ENCODE measurements at regions not wholly inside any gene's neighbourhood (a gene's known extent, or its start where the extent isn't known, plus 50 kb on each side); places are given as distances from the start of the nearest gene placed in this dataset.

DNA sequence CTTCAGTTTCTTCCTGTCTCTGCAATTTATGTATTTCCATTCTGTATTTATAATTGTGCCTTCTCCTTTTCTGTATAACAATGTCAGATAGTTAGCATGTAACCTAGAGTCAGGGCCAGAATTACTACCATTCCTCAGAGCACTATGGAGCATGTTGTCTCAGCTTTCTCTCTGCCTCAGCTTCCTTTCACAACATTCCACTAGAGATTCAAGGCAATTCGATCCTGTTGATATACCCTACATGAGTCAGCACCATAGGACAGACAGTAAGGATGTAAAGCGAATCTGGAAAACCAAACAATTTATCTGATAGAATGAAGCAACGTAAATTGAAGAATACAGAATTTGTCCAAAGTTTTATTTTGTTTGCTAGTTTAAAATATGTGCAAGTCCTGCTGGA is 728.3 kb upstream of the SEMA6A start:
- no peak for DNase-seq (ENCODE audit: low read depth)

DNA sequence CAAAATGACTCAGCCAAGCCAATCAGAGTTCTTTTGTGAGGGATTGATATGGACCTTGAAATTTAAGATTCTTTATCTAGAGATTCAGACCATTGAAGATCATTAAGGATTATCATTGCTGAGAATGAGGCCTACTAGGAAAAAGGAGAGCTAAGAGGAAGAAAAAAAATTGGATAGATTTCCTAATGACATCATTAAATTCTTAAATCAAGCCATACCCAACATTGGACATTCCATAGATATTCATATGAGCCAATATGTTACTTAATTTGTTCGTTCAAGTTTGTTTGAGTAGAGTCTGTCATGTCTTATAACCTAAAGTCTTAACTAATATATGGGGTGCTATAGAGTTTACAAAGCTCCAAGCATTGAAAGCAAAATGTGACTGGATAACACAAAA is 727.9 kb upstream of the SEMA6A start:
- no peak for DNase-seq (ENCODE audit: low read depth)

DNA sequence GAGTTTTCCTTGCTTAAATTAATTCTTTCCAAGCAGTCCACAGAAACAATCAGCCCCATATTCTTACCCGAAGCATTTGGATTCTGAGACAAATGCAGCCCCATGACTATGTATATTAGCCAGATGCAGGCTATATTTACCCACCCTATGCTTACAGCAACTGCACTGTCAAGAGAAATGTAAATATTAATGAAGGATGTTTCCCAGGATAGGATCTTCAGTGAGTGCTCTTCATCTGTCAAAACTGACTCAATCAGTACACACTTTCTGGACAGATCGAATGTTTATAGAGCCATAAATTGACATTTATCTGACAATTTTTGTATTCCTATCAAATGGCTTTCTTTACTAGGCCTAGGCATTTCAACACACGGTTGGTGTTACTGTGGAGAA is 725.3 kb upstream of the SEMA6A start:
- no peak for DNase-seq (ENCODE audit: low read depth)

DNA sequence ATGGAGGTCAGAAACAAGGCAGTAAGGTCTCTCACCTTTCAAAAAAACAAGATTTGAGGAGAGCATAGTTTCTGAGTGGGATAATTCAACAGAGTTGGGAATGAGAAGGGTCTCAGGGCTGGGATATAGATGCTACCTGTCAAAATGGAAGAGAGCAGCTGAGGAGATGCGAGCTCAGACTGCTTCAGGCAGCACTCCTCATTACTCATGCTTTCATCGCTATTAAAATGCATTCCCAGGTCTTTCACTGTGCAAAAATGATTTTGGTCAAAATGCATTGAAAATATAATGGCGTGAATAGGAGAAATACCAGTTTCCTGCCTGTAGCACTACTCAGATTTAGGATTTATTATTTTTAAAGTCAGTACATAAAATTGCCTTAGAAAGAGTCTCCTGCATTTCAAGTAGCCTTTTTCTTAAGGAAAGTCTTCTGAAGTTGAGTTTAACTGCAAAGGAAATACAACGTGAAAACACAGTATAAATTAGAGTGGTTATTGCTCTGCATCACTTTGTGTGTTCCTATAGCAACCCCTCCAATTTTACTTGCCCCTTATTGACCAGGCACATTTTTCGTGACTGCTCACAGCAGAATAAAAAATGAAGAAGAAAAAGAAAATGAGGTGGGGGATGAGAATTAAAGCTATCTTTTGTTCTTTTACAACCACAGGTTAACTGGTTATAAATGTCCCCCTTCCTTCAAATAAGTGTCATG is 724.8 kb upstream of the SEMA6A start:
- no peak for DNase-seq (ENCODE audit: low read depth)

DNA sequence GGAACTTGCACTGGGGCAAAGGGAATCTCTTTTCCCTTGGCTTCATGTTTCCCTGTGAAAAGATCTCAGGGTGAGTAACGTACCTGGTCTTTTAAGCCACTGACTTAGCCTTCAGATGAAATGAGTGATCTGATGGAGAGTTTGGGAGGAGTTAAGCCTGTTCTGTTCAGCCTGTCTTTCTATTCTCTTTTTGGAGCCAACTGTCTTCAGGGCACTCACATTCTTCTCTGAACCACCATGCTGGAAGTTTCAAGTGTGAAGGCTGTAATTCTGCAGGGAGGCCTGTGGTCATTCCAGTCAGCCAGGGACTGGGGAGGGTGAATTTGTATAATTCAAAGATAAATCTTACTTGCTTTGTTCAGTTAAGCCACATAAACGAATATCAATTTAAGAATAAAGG is 722.2 kb upstream of the SEMA6A start:
- DNase-seq (ENCODE audit: low read depth) = no peak

DNA sequence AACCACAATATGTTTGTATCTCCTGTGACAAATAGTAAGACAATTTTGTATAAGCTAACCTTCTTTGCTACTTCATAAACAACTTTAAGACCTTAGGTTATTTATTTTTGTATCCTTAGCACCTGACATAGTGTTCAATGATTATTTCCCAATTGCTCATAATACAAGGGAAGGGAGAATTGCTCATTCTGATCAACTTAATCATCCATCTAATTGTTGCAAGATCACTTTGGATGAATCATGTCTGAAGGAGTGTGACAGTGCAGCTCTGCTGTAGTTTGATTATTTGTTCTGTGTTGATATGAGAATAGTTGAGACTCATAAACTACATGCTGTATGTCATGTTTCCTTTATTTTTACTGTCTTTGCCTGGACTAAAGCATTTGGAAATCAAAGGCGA is 721.3 kb upstream of the SEMA6A start:
- DNase-seq (ENCODE audit: low read depth) = no peak

DNA sequence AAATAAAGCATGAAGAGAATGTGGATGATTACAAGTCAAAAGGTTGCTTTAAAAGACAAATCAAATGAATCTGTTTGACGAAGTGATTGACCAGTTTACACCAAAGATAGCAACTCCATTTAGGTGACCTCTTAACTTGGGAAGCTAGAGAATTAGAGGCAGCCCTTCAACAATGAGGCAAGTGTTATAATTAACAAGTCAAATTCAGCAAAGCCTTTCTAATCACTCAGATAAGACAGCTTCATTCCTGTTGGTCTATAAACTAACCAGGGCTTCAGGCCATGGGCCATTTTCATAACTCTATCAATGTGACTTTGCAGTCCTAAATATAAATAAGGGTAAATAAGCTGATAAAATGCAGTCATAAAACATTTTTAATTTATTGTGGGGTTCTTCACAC is 712.2 kb upstream of the SEMA6A start:
- DNase-seq (ENCODE audit: low read depth) = no peak

DNA sequence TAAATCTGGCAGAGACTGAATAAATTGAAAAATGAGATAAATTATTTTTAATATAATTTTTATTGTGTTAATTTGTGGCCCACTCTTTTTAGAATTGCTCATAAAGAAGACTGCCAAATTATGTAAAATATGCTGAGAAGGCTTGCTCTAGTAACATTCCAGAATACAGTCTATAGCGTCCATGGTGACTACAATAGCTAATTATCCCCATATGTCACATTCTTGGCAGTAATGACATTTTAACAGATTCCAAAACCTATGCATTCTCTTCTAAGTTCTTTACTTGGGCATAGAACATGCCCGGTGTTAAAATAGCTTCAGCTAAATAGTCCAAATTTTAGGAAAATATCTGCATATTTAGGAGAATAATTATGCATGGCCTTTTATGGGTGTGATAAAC is 697.0 kb upstream of the SEMA6A start:
- DNase-seq (ENCODE audit: low read depth) = no peak

DNA sequence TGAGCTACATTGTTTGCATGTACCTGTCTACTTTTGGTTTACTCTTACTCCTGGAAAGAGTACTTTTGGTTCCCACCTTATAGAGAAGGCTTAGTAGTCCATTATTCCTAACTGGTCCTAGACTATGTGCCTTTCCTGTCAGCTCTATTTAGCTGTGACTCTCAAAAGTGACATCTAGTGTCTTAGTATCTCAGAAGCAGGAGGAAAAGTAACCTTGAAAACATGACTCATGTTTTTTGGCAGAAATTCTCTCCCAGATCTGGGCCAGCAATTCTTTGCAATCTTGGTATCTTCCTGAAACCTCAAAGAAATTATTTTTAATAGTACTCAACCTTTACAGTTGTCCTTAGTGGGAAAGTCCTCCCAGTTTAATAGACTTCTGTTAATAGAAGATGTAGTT is 691.7 kb upstream of the SEMA6A start:
- no peak for DNase-seq (ENCODE audit: low read depth)

DNA sequence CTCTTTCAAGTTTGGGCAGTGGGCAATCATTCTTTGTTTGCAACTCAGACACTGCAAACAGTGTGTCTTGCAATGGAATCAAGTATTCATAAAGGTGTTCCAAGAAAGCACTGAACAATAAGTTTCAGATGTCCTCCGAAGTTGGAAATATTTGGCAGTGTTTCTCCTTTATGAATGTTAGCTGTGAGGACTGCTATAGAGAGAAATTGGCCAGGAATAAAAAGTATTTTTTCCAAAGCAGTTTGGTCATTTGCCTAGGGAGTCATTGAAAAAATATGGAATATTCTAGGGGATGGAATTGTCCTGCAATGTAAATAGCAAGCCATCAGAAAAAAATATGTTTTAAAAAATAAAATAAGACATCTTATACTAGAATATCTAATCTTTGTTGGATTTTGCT is 688.6 kb upstream of the SEMA6A start:
- DNase-seq (ENCODE audit: low read depth) = no peak

DNA sequence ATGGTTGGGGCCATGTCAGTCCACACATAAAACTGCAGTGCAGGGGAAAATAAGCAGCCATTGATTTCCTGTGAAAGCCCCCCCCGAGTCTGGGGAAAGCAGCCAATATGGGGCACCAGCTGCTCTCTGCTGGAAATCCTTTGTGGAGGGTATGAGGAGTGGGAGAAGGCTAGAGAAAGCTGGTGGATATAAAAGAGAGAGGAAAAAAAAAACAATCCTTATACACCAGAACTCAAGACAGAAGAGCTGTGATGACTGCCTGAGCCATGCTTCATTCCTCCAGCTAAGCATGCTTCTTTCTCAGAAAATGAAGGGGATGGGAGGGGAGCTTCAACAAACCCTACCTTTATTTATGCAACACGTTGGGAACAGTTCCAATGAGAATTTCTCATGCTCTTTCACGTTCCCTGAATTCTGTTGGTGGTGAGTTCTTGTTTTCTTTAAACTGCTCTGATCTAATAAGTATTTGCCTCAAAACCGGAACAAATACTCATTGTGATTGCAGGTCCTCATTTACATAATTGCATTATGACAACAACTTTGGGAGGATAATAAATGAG is 688.0 kb upstream of the SEMA6A start:
- no peak for DNase-seq (ENCODE audit: low read depth)

DNA sequence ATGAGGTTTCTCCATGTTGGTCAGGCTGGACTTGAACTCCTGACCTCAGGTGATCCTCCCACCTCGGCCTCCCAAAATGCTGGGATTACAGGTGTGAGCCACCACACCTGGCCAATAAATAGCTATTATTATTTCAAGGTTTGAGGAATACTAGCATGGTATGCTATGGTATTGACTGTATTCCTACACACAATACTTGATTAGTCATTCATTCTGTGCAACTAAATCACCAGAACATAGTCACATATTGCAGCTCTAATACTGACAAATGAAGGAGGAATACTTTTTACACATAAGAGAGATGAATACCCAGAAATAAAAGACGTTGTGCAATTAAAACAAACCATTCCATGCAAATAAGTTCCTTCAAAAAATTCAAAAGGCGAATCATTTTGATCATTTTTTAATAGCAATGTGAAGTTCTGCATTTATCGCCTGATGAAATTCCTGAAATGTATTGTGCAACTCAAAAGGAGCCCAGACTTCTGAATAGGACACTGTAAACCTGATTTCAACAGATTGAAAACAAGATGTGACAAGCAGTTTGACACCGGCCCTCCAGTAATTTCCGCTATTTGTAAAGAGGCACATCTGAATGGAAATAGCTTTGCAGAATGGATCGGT is 687.4 kb upstream of the SEMA6A start:
- DNase-seq (ENCODE audit: low read depth) = no peak

DNA sequence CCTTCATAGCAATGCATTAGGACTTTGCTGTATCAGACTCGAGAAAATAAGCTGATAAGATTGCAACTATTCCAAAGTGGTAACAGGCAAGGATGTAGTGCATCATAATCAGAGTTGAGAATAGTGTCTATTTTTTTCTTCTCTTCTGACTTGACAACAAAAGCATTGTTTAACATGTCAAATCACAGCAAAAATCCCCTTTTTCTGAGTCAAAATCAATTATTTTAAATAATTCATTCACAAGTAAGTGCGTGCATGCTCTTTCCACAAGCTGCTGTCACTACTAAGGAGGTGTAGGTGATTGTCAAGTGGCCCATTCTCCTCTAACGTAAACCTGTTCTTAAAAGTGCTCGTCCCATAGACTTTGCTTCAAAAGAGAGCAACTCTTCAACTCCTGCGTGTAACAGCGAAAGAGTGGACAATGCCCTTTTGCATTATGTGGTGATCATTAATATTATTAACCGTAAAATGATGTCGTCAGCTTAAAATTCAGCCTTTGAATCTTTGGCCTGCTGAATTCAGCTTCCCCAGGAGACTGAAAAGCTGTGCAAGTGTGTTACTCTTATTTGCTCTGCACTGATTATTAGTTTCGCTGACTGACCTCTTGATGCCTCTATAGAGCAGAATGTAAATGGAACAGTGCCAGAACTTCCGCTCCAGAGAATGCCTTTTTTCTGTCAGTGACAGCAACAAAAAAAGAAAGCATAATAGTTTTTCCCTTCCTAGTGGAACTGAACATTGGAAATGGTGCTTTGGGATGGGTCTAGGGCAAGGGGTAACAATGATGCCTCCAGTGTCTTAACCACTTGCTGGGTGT is 680.8 kb upstream of the SEMA6A start:
- no peak for DNase-seq (ENCODE audit: low read depth)

DNA sequence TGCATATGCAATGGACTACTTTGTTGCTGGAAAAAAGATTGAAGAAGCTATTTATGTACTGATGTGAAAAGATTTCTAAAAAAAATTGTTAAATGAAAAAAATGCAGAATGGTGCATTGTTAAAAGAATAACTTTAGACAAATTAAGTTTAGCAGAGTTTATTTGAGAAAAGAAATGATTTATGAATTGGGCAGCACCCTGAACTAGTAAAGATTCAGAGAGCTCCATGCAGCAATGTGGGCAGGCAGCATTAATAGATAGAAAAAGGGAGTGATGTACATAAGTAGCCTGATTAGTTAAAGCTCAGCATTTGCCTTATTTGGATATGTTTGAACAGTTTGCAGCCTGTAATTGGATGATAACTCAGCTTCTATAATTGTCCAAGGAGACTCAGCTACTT is 677.9 kb upstream of the SEMA6A start:
- no peak for DNase-seq (ENCODE audit: low read depth)

DNA sequence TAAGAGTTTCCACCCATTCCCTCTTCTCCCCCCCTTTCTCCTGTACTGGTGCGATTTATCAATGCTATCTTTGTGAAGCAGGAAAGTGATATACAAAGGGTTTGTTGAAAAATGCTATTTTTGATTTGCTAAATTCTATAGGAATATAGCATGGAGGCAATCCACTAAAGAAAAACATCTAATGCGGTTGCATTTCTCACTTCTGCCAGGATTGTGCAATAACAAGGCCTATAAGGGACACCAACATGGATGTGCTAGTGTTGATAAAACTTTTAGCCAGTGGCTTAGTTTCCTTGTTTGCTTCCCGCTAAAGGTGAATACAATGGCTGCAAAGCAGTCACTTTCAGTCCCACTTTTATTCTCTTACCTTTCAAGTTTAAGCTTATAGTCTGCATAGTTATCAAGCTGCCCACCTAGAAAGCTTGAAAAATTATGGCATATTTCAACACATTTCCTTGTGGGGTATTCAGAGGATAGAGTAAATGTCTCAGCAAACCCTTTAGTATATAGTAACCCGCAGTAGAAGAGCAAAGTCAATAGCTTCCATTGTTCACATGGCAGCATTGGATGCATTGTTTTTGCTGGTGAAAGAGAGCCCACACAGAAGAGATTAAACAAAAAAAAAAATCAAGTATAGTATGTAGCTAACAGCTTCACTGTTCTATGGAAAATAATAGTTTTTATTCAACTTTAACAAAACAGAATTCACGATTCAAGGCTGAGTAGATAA is 674.6 kb upstream of the SEMA6A start:
- DNase-seq (ENCODE audit: low read depth) = no peak

DNA sequence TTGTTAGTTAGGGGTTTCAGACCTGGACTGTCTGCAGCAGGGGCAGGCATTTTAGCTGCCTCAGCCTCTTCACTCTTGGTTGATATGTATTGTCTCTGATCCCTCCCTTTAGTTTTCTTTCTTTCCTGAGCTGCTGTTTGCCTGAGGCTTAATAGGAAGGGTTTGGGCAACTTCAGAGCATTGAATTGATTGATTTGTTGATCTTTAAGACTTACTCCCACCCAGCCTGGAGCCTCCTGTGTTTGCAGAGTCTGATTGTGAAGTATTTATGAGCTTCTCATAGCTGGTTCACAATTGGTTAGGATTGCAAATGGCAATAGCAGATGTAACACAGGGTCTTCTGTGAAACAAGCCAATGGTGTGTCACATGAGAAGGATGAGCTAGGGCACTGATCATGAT is 671.8 kb upstream of the SEMA6A start:
- no peak for DNase-seq (ENCODE audit: low read depth)

DNA sequence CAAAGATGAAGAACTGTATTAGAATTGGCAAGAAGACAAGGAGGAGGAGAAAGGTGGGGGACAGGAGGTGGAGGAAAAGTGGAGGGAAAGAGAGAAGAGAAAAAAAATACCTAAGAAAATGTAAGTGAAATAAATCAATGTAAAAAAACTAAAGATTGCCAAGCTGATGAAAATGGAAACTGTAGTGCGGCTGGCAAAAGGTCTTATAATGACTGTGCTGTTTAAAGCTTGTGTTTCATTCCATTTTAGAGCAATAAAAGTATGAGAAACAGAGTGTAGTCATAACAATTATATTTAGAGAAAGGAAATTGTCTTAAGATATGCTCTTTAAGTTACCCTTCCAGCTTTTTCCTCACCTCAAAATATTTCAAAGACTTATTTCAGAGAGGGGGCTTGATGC is 670.5 kb upstream of the SEMA6A start:
- DNase-seq (ENCODE audit: low read depth) = no peak

DNA sequence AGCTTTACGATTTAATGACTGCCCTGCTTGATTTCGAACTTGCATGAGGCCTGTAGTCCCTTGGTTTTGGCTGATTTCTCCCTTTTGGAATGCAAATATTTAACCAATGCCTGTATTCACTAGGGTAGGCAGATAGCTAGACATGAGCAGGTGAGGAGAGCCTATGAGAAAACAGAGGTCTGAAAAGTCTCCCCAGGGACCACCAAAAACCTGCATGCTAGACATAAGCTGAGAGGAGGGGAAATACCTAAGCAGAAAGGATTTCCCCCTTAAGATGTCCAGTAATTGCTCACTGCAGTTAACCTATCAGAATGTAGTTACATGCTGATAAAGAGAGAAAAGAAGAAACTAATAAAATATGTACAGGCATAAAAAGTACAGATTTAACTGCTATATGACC is 667.4 kb upstream of the SEMA6A start:
- no peak for DNase-seq (ENCODE audit: low read depth)

DNA sequence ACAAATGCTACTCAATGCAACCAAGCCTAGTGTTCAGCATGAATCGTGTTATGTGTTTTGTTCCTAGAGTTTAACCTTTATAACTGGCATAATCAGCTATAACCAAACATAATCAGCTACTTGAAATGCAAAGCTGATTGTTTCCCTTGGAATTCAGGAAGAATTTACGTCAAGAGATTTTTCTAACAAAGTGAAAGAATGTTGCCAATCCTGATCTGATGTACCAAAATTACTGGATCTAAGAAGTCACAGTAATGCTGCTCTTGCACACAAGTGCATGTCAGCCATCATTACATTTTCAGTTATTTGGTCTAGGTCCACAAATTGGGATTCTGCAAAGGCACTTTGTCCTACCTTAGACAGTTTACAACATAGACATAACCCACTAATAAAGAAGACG is 662.3 kb upstream of the SEMA6A start:
- DNase-seq (ENCODE audit: low read depth) = no peak

DNA sequence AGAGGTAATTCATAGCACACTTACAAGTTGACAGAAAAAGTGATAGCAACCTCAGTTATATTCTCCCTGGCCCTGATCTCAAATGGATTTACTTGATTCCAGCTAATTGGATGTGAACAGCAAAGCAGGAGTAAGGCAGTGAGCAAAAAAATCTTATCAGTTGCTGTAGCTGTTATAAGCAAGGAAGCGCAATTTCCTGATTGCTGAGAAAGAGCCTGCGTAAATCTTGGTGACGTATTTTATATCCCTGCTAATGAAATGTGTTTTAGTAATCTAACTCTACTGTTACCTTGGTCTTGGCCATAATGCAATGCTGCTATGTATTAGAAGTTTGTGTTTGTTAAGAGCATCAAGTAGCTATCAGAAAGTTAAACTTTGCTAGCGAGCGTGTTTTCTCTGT is 661.2 kb upstream of the SEMA6A start:
- no peak for DNase-seq (ENCODE audit: low read depth)

DNA sequence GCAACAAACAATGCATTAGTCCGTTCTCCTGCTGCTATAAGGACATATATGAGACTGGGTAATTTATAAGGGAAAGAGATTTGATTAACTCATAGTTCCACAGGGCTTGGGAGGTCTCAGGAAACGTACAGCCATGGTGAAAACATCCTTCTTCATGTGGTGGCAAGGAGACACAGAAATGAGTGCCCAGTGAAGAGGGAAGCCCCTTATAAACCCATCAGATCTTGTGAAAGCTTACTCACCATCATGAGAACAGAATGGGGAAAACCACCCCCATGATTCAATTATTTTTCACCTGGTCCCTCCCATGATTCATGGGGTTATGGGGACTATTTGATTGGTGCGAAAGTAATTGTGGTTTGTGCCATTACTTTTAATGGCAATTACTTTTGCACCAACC is 655.8 kb upstream of the SEMA6A start:
- no peak for DNase-seq (ENCODE audit: low read depth)

DNA sequence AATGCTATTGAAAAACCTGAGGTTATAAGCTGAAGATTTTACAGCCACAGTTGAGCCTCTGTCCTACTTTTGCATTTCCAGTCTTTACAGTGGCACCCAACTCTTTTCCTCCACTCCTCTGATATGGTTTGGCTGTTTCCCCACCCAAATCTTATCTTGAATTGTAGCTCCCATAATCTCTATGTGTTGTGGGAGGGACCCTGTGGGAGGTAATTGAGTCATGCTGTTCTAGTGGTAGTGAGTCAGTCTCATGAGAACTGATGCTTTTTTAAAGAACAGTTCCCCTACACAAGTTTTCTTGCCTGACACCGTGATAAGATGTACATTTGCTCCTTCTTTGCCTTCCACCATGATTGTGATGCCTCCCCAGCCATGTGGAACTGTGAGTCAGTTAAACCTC is 646.1 kb upstream of the SEMA6A start:
- DNase-seq (ENCODE audit: low read depth) = no peak
